GM10266 (cell line): ENCODE measurements at regions not wholly inside any gene's neighbourhood (a gene's known extent, or its start where the extent isn't known, plus 50 kb on each side); places are given as distances from the start of the nearest gene placed in this dataset.

ENCODE experiments used
- DNase-seq: peaks from one replicate; pipeline ENCODE4 v3.0.0; 2012; ENCODE audit errors: extremely low spot score
- CTCF ChIP-seq: IDR thresholded peaks from 2 replicates; pipeline ENCODE4 v1.5.1; 2012; ENCODE audit warnings: mild to moderate bottlenecking, low read depth; ENCODE audit not compliant: control insufficient read depth, insufficient read depth; ENCODE audit errors: missing control alignments

GRCh38 chr1:47672622-47673021 lies 234.8 kb downstream of the FOXD2 start:
- no peak for DNase-seq
- TF ChIP-seq CTCF: no peak

GRCh38 chr1:47674189-47674588 lies 236.3 kb downstream of the FOXD2 start:
- no peak for TF ChIP-seq CTCF
- no peak for DNase-seq

GRCh38 chr1:47675047-47675675 lies 237.3 kb downstream of the FOXD2 start:
- DNase-seq: no peak
- TF ChIP-seq CTCF: no peak

DNA sequence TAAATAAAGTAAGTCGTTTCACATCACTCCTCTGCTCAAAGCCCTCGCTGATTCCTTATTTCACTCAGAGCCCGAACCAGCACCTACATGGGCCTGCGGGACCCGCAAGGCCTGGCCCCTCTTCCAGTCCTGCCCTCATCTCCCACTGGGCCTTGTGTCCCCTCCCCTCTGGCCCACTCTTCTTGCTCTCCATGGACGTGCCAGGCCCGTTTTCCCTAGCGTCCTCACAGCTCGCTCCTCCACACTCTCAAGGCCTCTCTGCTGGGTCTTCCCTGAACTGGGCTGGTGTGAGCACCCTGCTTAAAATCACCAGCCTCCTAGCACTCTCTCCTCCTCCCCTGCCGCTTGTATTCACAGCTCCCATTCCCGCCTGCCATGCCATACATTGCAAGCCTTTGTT lies 237.9 kb downstream of the FOXD2 start:
- no peak for DNase-seq
- TF ChIP-seq CTCF: no peak

- DNase-seq: no peak
- no peak for TF ChIP-seq CTCF
Measured at GRCh38 chr1:47676311-47677054, 238.6 kb downstream of the FOXD2 start.

DNA sequence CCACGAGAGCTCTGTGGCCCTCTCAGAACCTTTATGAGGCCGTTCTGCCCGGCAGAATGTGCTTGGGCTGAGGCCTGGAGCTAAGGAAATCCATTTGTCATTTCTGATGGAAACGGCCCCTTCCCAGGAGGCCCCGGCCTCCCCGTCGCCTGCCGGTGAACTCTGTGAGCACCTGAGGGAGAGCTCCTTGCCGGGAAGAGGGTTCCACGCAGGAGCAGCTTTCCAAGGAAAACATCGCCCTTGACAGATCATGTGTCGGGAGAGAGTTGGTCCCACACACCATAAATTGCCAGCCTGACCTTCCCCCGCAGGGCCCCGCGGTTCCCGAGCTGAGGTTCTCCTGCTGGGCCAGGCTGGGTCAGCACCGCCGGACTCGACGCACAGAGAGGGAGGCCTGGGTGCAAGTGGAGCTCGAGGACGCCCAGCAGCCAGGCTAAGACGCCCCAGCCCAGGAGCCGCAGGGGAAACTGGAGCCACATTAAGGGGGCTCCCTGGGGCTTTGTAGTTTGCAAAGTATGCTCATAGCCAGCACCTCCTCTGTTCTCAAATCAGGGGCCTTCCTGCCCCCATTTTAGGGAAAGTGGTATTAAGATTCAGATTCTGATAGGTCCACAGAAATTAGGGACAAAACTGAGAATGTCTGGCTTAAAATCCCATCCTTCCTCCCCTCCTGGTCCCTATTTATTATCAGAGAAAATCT lies 239.5 kb downstream of the FOXD2 start:
- no peak for TF ChIP-seq CTCF
- DNase-seq: no peak
